ENCODE measurements at regions not wholly inside any gene's neighbourhood (a gene's known extent, or its start where the extent isn't known, plus 50 kb on each side); places are given as distances from the start of the nearest gene placed in this dataset.

DNA sequence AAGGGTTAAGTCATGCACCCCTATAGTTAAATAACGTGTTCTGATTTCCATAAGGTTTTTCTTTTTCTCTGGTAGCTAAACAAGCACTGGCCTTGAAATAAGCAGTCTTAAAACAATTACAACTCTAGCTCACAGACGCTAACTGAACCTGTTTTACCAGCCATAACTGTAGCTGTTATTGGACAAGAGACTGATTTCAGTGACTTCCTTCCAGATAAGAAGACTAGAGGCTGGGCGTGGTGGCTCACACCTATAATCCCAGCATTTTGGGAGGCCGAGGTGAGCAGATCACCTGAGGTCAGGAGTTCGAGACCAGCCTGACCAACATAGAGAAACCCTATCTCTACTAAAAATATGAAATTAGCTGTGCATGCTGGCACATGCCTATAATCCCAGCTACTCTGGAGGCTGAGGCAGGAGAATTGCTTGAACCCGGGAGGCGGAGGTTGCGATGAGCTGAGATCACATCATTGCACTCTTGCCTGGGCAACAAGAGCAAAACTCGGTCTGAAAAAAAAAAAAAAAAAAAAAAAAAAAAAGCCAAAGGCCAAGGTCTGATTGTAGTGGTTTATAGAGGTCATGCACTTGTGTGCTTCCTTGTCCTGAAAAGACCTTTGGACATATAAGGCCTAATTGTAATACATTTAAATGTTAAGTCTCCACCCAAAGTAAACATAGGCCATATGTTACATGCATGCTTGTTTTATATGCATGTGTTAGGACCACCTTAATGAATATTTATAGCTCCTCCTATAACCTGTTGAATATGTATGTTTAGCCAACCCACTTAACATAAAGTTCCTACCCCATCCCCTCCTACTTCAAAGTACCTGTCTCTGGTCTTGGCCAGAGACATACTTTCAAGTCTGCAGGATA is 319.5 kb upstream of the CA10 start:
- TF ChIP-seq, protein P1, sequence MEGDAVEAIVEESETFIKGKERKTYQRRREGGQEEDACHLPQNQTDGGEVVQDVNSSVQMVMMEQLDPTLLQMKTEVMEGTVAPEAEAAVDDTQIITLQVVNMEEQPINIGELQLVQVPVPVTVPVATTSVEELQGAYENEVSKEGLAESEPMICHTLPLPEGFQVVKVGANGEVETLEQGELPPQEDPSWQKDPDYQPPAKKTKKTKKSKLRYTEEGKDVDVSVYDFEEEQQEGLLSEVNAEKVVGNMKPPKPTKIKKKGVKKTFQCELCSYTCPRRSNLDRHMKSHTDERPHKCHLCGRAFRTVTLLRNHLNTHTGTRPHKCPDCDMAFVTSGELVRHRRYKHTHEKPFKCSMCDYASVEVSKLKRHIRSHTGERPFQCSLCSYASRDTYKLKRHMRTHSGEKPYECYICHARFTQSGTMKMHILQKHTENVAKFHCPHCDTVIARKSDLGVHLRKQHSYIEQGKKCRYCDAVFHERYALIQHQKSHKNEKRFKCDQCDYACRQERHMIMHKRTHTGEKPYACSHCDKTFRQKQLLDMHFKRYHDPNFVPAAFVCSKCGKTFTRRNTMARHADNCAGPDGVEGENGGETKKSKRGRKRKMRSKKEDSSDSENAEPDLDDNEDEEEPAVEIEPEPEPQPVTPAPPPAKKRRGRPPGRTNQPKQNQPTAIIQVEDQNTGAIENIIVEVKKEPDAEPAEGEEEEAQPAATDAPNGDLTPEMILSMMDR (IDR thresholded peaks at IDR 0.05), result no peak
- TF ChIP-seq, protein P2, sequence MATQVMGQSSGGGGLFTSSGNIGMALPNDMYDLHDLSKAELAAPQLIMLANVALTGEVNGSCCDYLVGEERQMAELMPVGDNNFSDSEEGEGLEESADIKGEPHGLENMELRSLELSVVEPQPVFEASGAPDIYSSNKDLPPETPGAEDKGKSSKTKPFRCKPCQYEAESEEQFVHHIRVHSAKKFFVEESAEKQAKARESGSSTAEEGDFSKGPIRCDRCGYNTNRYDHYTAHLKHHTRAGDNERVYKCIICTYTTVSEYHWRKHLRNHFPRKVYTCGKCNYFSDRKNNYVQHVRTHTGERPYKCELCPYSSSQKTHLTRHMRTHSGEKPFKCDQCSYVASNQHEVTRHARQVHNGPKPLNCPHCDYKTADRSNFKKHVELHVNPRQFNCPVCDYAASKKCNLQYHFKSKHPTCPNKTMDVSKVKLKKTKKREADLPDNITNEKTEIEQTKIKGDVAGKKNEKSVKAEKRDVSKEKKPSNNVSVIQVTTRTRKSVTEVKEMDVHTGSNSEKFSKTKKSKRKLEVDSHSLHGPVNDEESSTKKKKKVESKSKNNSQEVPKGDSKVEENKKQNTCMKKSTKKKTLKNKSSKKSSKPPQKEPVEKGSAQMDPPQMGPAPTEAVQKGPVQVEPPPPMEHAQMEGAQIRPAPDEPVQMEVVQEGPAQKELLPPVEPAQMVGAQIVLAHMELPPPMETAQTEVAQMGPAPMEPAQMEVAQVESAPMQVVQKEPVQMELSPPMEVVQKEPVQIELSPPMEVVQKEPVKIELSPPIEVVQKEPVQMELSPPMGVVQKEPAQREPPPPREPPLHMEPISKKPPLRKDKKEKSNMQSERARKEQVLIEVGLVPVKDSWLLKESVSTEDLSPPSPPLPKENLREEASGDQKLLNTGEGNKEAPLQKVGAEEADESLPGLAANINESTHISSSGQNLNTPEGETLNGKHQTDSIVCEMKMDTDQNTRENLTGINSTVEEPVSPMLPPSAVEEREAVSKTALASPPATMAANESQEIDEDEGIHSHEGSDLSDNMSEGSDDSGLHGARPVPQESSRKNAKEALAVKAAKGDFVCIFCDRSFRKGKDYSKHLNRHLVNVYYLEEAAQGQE (IDR thresholded peaks at IDR 0.05; ENCODE audit: insufficient read depth in 1 of 2, low read depth in 2 of 2, low read length in 1 of 2), result no peak
- TF ChIP-seq POLR2AphosphoS5 (IDR thresholded peaks at IDR 0.05; ENCODE audit: low read depth, low read length), result no peak

All from Panc1 (cell line).